ENCODE measurements at regions not wholly inside any gene's neighbourhood (a gene's known extent, or its start where the extent isn't known, plus 50 kb on each side); places are given as distances from the start of the nearest gene placed in this dataset.

GRCh38 chrX:128653524-128654060 is 601.4 kb upstream of the ACTRT1 start:
- Histone ChIP-seq H3K27ac (ENCODE audit: low read length) (no peak overlapping the region), H3K27me3 (replicated peaks; ENCODE audit: insufficient read depth, low read length) (no peaks in the 10 kb centered on the region), H3K4me3 (ENCODE audit: low read length) (no peak overlapping the region), H3K9me3 (replicated peaks; ENCODE audit: insufficient read depth, low read length) (no peaks in the 10 kb centered on the region), H3K4me1 (ENCODE audit: low read length) (no peaks in the 10 kb centered on the region), H3K9me2 (replicated peaks; ENCODE audit: insufficient read depth, low read length) (no peaks in the 10 kb centered on the region), H3K36me3 (replicated peaks; ENCODE audit: insufficient read depth, low read length) (no peaks in the 10 kb centered on the region), H2AFZ (ENCODE audit: low read length) (no peak overlapping the region), H4K20me1 (ENCODE audit: insufficient read depth, low read length) (no peaks in the 10 kb centered on the region), H3K4me2 (ENCODE audit: low read depth, low read length) (no peak overlapping the region), H3F3A (ENCODE audit: insufficient read depth, low read length) (no peaks in the 10 kb centered on the region), H3K79me2 (ENCODE audit: low read length) (no peaks in the 10 kb centered on the region), H3K9ac (ENCODE audit: low read length) (no peak overlapping the region)
- no peak for DNase-seq
- no peak for TF ChIP-seq EZH2phosphoT487 (IDR thresholded peaks at IDR 0.05; ENCODE audit: low read length)
- no peak for TF ChIP-seq EZH2 (optimal IDR thresholded peaks at IDR 0.05; ENCODE audit: low read depth, low read length)
- TF ChIP-seq CTCF (IDR thresholded peaks at IDR 0.05; ENCODE audit: low read length): no peak

GRCh38 chrX:128650326-128650725 is 598.1 kb upstream of the ACTRT1 start:
- no peaks in the 10 kb centered on the region for H3K27me3 ChIP-seq (replicated peaks; ENCODE audit: insufficient read depth, low read length)
- H3K4me2 ChIP-seq (ENCODE audit: low read depth, low read length): no peak overlapping the region
- H3K9me2 ChIP-seq (replicated peaks; ENCODE audit: insufficient read depth, low read length): no peaks in the 10 kb centered on the region

GRCh38 chrX:128634754-128635153 is 582.6 kb upstream of the ACTRT1 start:
- Histone ChIP-seq H3K9me3 (replicated peaks; ENCODE audit: insufficient read depth, low read length) (no peaks in the 10 kb centered on the region), H3K4me2 (ENCODE audit: low read depth, low read length) (no peak overlapping the region), H3K27me3 (replicated peaks; ENCODE audit: insufficient read depth, low read length) (no peaks in the 10 kb centered on the region), H3K9ac (ENCODE audit: low read length) (no peak overlapping the region), H3K4me3 (ENCODE audit: low read length) (no peak overlapping the region), H3K27ac (ENCODE audit: low read length) (no peak overlapping the region), H2AFZ (ENCODE audit: low read length) (no peak overlapping the region), H3K9me2 (replicated peaks; ENCODE audit: insufficient read depth, low read length) (no peaks in the 10 kb centered on the region), H3K36me3 (replicated peaks; ENCODE audit: insufficient read depth, low read length) (no peaks in the 10 kb centered on the region), H3K79me2 (ENCODE audit: low read length) (no peaks in the 10 kb centered on the region), H3F3A (ENCODE audit: insufficient read depth, low read length) (no peaks in the 10 kb centered on the region), H4K20me1 (ENCODE audit: insufficient read depth, low read length) (no peaks in the 10 kb centered on the region), H3K4me1 (ENCODE audit: low read length) (no peaks in the 10 kb centered on the region)
- TF ChIP-seq CTCF (IDR thresholded peaks at IDR 0.05; ENCODE audit: low read length) (no peak), EZH2phosphoT487 (IDR thresholded peaks at IDR 0.05; ENCODE audit: low read length) (no peak), EZH2 (optimal IDR thresholded peaks at IDR 0.05; ENCODE audit: low read depth, low read length) (no peak)
- DNase-seq: no peak

More at GRCh38 chrX:128650326-128650725, 598.1 kb upstream of the ACTRT1 start:
- H3K79me2 ChIP-seq (ENCODE audit: low read length): no peaks in the 10 kb centered on the region
- no peak overlapping the region for H2AFZ ChIP-seq (ENCODE audit: low read length)
- TF ChIP-seq EZH2phosphoT487 (IDR thresholded peaks at IDR 0.05; ENCODE audit: low read length) (no peak), EZH2 (optimal IDR thresholded peaks at IDR 0.05; ENCODE audit: low read depth, low read length) (no peak), CTCF (IDR thresholded peaks at IDR 0.05; ENCODE audit: low read length) (no peak)
- H3K27ac ChIP-seq (ENCODE audit: low read length): no peak overlapping the region
- no peaks in the 10 kb centered on the region for H4K20me1 ChIP-seq (ENCODE audit: insufficient read depth, low read length)
- no peak overlapping the region for H3K9ac ChIP-seq (ENCODE audit: low read length)
- no peaks in the 10 kb centered on the region for H3K4me1 ChIP-seq (ENCODE audit: low read length)
- no peak for DNase-seq
- H3F3A ChIP-seq (ENCODE audit: insufficient read depth, low read length): no peaks in the 10 kb centered on the region
- no peak overlapping the region for H3K4me3 ChIP-seq (ENCODE audit: low read length)
- H3K36me3 ChIP-seq (replicated peaks; ENCODE audit: insufficient read depth, low read length): no peaks in the 10 kb centered on the region
- no peaks in the 10 kb centered on the region for H3K9me3 ChIP-seq (replicated peaks; ENCODE audit: insufficient read depth, low read length)
